ENCODE measurements at regions not wholly inside any gene's neighbourhood (a gene's known extent, or its start where the extent isn't known, plus 50 kb on each side); places are given as distances from the start of the nearest gene placed in this dataset.

GRCh38 chr4:14478504-14478903 lies 523.8 kb upstream of the CPEB2 start:
- no peak for DNase-seq

DNA sequence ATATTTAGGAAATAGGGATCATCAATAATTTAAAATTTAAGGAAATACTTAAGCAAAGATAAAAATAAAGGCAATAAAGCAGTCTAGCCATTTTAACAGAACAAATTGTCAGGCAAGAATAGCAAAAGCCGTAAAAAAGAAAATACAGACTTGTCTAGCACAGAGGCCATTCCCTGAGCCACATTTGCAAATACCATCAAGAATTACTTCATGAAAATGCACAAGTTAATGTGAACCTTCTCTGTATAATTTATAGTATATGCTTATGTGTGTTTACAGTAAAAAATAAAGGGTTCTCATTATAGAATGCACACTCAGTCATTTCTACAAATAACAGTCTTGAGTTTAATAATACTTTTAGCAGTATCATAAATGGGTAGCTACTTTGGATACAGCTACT lies 505.9 kb upstream of the CPEB2 start:
- no peak for DNase-seq

- no peak for DNase-seq
These were observed 505.3 kb upstream of the CPEB2 start for GRCh38 chr4:14496969-14497368.

DNA sequence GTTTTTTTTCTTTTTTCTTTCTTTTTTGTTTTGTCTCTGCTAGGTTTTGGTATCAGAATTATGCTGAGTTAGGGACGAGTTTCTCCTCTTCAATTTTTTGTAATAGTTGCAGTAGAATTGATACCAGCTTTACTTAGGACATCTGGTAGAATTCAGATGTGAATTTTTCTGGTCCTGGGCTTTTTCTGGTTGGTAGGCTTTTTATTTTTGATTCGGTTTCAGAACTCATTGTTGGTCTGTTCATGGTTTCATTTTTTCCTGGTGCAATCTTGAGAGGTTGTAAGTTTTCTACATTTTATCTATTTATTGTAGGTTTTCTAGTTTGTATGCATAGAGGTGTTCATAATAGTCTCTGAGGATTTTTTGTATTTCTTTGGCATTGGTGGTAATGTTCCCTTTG lies 498.1 kb upstream of the CPEB2 start:
- no peak for DNase-seq

DNA sequence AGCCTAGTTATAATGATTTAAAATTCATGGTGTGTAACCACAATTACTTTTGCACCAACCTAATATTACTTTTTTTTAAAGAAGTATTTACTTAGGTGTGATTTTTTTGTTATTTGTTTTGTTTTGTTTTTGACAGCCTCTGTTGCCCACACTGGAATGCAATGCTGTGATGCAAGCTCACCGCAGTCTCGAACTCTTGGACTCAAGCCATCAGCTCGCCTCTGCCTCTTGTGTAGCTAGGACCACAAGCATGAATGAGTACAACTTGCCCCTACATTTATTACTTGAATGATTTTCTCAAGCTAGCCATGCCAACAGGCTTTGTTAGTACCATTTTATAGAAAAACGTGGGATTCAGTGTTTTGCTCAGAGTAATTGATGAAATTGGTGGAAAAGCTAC lies 488.8 kb upstream of the CPEB2 start:
- no peak for DNase-seq

DNA sequence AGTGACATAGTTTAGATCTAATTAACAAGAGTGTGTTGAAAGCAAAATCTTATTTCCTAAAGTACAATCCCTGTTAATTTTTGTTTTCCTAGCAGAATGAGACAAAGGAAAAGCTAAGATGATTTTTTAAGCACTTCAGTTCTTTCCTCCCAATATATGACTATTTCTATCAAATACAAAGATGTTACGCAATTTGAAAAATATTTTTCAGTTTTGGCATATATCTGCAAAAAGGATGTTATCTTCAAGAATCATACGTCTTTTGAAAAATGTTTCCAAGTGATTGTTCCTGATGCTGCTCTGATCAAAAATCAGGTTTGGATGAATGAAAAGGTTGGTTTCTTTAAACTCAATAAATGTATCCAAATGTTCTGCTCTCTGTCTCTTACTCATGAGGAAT lies 486.7 kb upstream of the CPEB2 start:
- DNase-seq, result no peak

- no peak for DNase-seq
These were observed 484.1 kb upstream of the CPEB2 start for GRCh38 chr4:14518136-14518535.

- DNase-seq, result no peak
These were observed 482.1 kb upstream of the CPEB2 start for GRCh38 chr4:14520171-14520570.

DNA sequence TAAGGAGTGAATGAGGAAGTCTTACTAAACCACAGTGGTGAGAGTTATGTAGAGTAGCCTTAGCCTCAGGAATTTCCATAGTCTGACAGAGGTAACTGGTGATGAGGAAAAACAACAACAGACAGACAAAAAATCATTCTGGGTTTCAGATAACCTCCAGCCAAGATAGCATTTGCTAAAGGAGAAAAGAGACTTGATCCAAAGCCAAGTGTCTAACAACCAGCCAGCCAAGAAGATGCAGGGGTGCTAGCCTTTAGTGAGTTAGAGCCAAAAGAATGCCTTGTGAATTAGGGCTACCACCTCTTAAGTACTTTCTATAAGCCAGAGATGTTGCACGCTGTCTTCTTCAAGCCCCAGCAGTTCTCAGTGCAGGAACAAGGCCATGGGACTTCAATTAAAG lies 478.0 kb upstream of the CPEB2 start:
- DNase-seq, result peak in 1 of 4 experiments; percentile 4

- DNase-seq, result no peak
These were observed 473.4 kb upstream of the CPEB2 start for GRCh38 chr4:14528918-14529317.

GRCh38 chr4:14529653-14530052 lies 472.6 kb upstream of the CPEB2 start:
- DNase-seq, result peak; percentile 1 to 34 (median 14)

GRCh38 chr4:14532436-14532835 lies 469.8 kb upstream of the CPEB2 start:
- DNase-seq, result no peak

DNA sequence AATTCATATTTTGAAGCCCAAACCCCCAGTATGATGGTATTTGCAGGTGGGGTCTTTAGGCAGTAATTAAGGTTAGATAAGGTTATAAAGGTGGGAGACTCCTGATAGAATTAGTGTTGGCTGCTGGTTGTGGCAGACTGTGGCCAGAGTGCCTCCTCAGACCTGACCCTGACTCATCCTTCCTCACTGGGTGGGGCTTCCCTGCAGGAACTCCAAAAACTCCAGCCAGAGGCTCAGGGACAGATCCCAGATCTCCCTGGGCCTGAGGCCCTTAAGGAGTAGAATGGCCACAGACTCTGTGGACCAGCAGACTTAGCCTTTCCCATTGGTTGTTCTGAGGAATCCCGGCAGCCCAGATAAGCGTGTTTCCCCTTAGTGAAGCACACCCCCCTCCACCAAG lies 463.0 kb upstream of the CPEB2 start:
- DNase-seq, result no peak

GRCh38 chr4:14545163-14545562 lies 457.1 kb upstream of the CPEB2 start:
- no peak for DNase-seq

GRCh38 chr4:14545807-14546206 lies 456.5 kb upstream of the CPEB2 start:
- DNase-seq, result no peak

- DNase-seq, result no peak
These were observed 450.2 kb upstream of the CPEB2 start for GRCh38 chr4:14552119-14552518.

- DNase-seq, result no peak
These were observed 442.6 kb upstream of the CPEB2 start for GRCh38 chr4:14559646-14560045.

- no peak for DNase-seq
These were observed 441.7 kb upstream of the CPEB2 start for GRCh38 chr4:14560577-14560976.

- no peak for DNase-seq
These were observed 439.4 kb upstream of the CPEB2 start for GRCh38 chr4:14562901-14563300.

- DNase-seq, result no peak
These were observed 438.0 kb upstream of the CPEB2 start for GRCh38 chr4:14564281-14564680.

GRCh38 chr4:14566518-14566917 lies 435.8 kb upstream of the CPEB2 start:
- no peak for DNase-seq

DNA sequence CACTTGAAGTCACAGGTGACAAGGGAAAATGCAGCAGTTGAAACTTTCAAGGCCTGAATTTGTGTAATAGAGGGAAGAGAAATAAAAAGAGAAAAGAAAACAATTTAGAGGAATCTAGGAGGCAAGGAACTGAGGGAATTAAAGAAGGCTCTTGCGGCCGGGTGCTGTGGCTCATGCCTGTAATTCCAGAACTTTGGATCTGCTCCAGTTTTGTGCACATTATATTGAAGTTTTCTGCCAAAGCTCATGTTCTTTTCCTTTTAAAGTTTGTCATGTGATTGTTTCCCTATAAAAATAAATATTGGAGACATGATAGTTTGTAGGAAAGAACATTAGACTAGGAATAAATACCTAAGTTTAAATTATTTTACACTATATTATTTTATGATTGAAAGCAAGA lies 433.9 kb upstream of the CPEB2 start:
- DNase-seq, result no peak

DNA sequence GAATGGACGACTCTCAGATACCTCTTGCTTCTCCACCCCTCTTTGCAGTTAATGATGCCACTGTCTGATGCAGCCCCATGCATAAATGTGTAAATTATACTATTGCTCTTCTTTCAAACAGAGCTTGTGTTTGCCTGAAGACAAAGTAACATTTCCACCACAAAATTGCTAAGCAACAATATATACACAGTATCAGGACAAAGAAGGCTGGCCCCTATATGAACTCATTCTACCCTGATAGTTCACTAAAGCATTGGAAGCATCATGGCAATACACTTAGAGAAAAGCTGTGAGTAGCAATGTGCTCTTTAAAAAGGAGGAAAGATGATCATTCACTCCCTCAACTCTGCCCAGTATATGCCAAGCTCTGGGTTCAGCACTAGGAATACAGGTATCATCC lies 427.0 kb upstream of the CPEB2 start:
- DNase-seq, result no peak

GRCh38 chr4:14575919-14576318 lies 426.4 kb upstream of the CPEB2 start:
- DNase-seq, result no peak

DNA sequence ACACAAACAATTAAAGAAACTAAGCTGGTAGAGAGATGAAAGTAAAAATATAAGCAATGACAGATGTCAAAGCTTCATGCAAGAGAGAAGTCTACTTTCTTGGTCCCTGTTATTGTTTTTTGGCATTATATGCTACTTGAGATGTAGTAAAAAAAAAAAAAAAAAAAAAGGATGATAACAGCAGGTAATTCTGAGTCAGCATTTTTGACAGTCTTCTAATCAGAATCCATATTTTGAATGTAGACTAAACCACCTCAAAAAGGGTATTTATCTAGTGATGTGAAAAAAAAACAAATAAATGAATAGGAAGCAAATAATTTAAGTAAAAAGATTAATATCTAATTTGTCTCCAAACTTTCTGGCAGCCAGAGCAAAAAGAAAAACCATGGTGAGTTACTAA lies 422.2 kb upstream of the CPEB2 start:
- no peak for DNase-seq

DNA sequence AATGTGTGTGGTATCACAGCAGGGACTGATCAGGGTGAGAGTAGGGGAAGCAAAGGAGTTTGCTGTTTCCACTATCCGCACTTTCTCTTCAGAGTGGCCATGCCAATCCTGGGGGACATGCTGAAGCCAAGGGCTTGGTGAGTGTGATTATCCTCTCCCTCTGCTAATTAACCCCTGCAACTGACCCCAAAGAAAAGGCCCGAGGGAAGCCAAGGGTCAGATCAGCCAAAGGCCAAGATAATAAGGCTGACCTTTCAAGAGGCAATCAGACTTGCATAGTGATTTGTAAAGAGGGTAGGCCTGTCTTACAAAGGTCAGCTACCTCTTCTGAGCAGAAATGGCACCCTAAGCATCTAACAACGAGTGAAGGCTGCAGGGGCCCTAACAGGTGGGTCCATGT lies 420.5 kb upstream of the CPEB2 start:
- no peak for DNase-seq

All from suppressor macrophage (primary cell).